OCI-LY1 (cell line): ENCODE measurements at regions not wholly inside any gene's neighbourhood (a gene's known extent, or its start where the extent isn't known, plus 50 kb on each side); places are given as distances from the start of the nearest gene placed in this dataset.

Source experiments
- H2AFZ ChIP-seq: fragments of 200-600 bp; sonication (generic), shearing (Covaris generic); 2 replicates; pipeline ENCODE4 v1.6.0; 2014; ENCODE audit warnings: antibody characterized with exemption, mild to moderate bottlenecking, low read length
- H3F3A ChIP-seq: fragments of 200-600 bp; sonication (generic), shearing (Covaris generic); 2 replicates; pipeline ENCODE4 v1.6.0; 2014; ENCODE audit warnings: mild to moderate bottlenecking, antibody characterized with exemption, low read length, moderate library complexity; ENCODE audit not compliant: insufficient read depth
- H3K27ac ChIP-seq: fragments of 200-600 bp; sonication (generic); 2 replicates; pipeline ENCODE4 v1.5.1; 2014; ENCODE audit warnings: low read length, mixed run types, mild to moderate bottlenecking, low read depth; ENCODE audit not compliant: poor library complexity, severe bottlenecking
- H3K27me3 ChIP-seq: fragments of 200-600 bp; sonication (generic); 2 replicates; pipeline ENCODE4 v1.6.0; 2014; ENCODE audit warnings: antibody characterized with exemption, mild to moderate bottlenecking, low read length, moderate library complexity; ENCODE audit not compliant: insufficient read depth
- H3K36me3 ChIP-seq: fragments of 200-600 bp; sonication (generic); 2 replicates; pipeline ENCODE4 v1.6.1; 2014; ENCODE audit warnings: mild to moderate bottlenecking, antibody characterized with exemption, low read length, moderate library complexity, mixed read lengths; ENCODE audit not compliant: insufficient read depth
- H3K4me1 ChIP-seq: fragments of 200-600 bp; sonication (generic); 2 replicates; pipeline ENCODE4 v1.5.1; 2014; ENCODE audit warnings: mild to moderate bottlenecking, low read length, moderate library complexity; ENCODE audit not compliant: insufficient read depth, severe bottlenecking
- H3K4me2 ChIP-seq: fragments of 200-600 bp; sonication (generic), shearing (Covaris generic); 2 replicates; pipeline ENCODE4 v1.6.1; 2014; ENCODE audit warnings: low read length
- H3K4me3 ChIP-seq: fragments of 200-600 bp; sonication (generic); 2 replicates; pipeline ENCODE4 v1.5.1; 2014; ENCODE audit warnings: low read length, low read depth, mild to moderate bottlenecking, mixed read lengths; ENCODE audit not compliant: poor library complexity, severe bottlenecking
- H3K79me2 ChIP-seq: fragments of 200-600 bp; shearing (Covaris generic); 2 replicates; pipeline ENCODE4 v1.6.1; 2016; ENCODE audit warnings: mixed run types, low read length, mixed read lengths; ENCODE audit not compliant: insufficient read depth
- H3K9ac ChIP-seq: fragments of 200-600 bp; sonication (generic), shearing (Covaris generic); 2 replicates; pipeline ENCODE4 v1.6.1; 2014; ENCODE audit warnings: mild to moderate bottlenecking, low read length, mixed read lengths
- H3K9me2 ChIP-seq: fragments of 200-600 bp; sonication (generic), shearing (Covaris generic); 2 replicates; pipeline ENCODE4 v1.6.1; 2014; ENCODE audit warnings: low read depth, mild to moderate bottlenecking, low read length, mixed read lengths
- H3K9me3 ChIP-seq: fragments of 200-600 bp; shearing (Covaris generic); 2 replicates; pipeline ENCODE4 v1.6.1; 2014; ENCODE audit warnings: low read length, mixed read lengths
- H4K20me1 ChIP-seq: fragments of 200-600 bp; sonication (generic), shearing (Covaris generic); 2 replicates; pipeline ENCODE4 v1.6.0; 2016; ENCODE audit warnings: mild to moderate bottlenecking, low read length; ENCODE audit not compliant: insufficient read depth
- CTCF ChIP-seq: fragments of 200-600 bp; sonication (generic), shearing (Covaris generic); IDR thresholded peaks from 2 replicates; pipeline ENCODE4 v1.5.1; 2017; ENCODE audit warnings: mild to moderate bottlenecking, antibody characterized with exemption, low read length, moderate library complexity, mixed read lengths
- EZH2 ChIP-seq: fragments of 200-600 bp; sonication (generic), shearing (Covaris generic); IDR thresholded peaks from 2 replicates; pipeline ENCODE4 v1.8.0; 2017; ENCODE audit warnings: borderline replicate concordance, mixed run types, mild to moderate bottlenecking, antibody characterized with exemption, low read length, moderate library complexity, mixed read lengths

GRCh38 chr16:80014241-80014939 lies 413.9 kb upstream of the MAF start:
- no peaks in the 10 kb centered on the region for H3K79me2 ChIP-seq
- H3K4me3 ChIP-seq: no peak overlapping the region
- no peaks in the 10 kb centered on the region for H3K36me3 ChIP-seq
- H3K9me3 ChIP-seq: no peaks in the 10 kb centered on the region
- no peak overlapping the region for H2AFZ ChIP-seq
- H3F3A ChIP-seq: no peaks in the 10 kb centered on the region
- no peak overlapping the region for H3K9ac ChIP-seq
- no peak overlapping the region for H3K27ac ChIP-seq
- H4K20me1 ChIP-seq: no peaks in the 10 kb centered on the region
- no peaks in the 10 kb centered on the region for H3K27me3 ChIP-seq
- H3K4me1 ChIP-seq: no peaks in the 10 kb centered on the region
- TF ChIP-seq CTCF (no peak), EZH2 (no peak)
- no peak overlapping the region for H3K4me2 ChIP-seq
- H3K9me2 ChIP-seq: no peaks in the 10 kb centered on the region

- no peak overlapping the region for H3K4me2 ChIP-seq
- no peaks in the 10 kb centered on the region for H3K9me3 ChIP-seq
- no peaks in the 10 kb centered on the region for H3K79me2 ChIP-seq
- no peaks in the 10 kb centered on the region for H3F3A ChIP-seq
- H3K27ac ChIP-seq: no peak overlapping the region
- TF ChIP-seq CTCF: no peak
- H3K36me3 ChIP-seq: no peaks in the 10 kb centered on the region
- no peaks in the 10 kb centered on the region for H4K20me1 ChIP-seq
- H3K9me2 ChIP-seq: no peaks in the 10 kb centered on the region
- H3K4me1 ChIP-seq: no peaks in the 10 kb centered on the region
- no peak overlapping the region for H3K9ac ChIP-seq
- H2AFZ ChIP-seq: no peak overlapping the region
- H3K4me3 ChIP-seq: no peak overlapping the region
- H3K27me3 ChIP-seq: no peaks in the 10 kb centered on the region
Observed at GRCh38 chr16:80012586-80012985, 412.0 kb upstream of the MAF start.

- H3K9ac ChIP-seq: no peak overlapping the region
- no peaks in the 10 kb centered on the region for H4K20me1 ChIP-seq
- no peak overlapping the region for H3K4me2 ChIP-seq
- H3K79me2 ChIP-seq: no peaks in the 10 kb centered on the region
- H3K9me3 ChIP-seq: no peaks in the 10 kb centered on the region
- no peak for TF ChIP-seq EZH2
- TF ChIP-seq CTCF: no peak
- no peak overlapping the region for H3K4me3 ChIP-seq
- no peaks in the 10 kb centered on the region for H3K36me3 ChIP-seq
- H3K27me3 ChIP-seq: no peaks in the 10 kb centered on the region
- H3F3A ChIP-seq: no peaks in the 10 kb centered on the region
- H3K4me1 ChIP-seq: no peaks in the 10 kb centered on the region
- H3K27ac ChIP-seq: no peak overlapping the region
- H2AFZ ChIP-seq: no peak overlapping the region
- no peaks in the 10 kb centered on the region for H3K9me2 ChIP-seq
Observed at GRCh38 chr16:80009971-80010659, 409.6 kb upstream of the MAF start.
